ENCODE measurements at regions not wholly inside any gene's neighbourhood (a gene's known extent, or its start where the extent isn't known, plus 50 kb on each side); places are given as distances from the start of the nearest gene placed in this dataset.

DNA sequence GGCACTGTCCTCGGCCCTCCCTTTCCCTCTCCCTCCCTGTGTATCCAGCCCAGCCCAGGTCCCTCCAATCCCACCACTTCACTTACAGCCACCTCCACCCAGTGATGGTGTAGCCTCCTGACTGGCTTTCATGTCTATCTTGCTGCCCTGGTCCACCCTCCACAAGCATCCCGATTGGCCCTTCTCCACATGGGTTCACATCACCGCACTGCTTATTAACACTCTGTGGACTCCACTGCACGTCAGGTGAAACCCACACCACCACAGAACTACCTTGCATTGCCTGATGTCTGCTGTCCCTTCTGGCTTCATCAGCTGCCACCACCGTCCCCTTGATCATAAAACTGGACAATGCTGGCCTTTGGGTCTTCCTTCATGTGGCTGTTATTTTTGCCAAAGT is 220.4 kb upstream of the ARID1B start:
- no peak overlapping the region for H3K27ac ChIP-seq (ENCODE audit: low read length)
- no peak overlapping the region for H3K9ac ChIP-seq (ENCODE audit: low read length)
- no peak overlapping the region for H2AFZ ChIP-seq (ENCODE audit: low read length)
- H3K4me1 ChIP-seq (ENCODE audit: low read length): no peaks in the 10 kb centered on the region
- H3K9me2 ChIP-seq (replicated peaks; ENCODE audit: insufficient read depth, low read length): no peaks in the 10 kb centered on the region
- no peak overlapping the region for H3K4me2 ChIP-seq (ENCODE audit: low read depth, low read length)
- H3K27me3 ChIP-seq (replicated peaks; ENCODE audit: insufficient read depth, low read length): no peaks in the 10 kb centered on the region
- H3K36me3 ChIP-seq (replicated peaks; ENCODE audit: insufficient read depth, low read length): no peaks in the 10 kb centered on the region
- H3K4me3 ChIP-seq (ENCODE audit: low read length): no peak overlapping the region
- DNase-seq: no peak
- H3K9me3 ChIP-seq (replicated peaks; ENCODE audit: insufficient read depth, low read length): no peaks in the 10 kb centered on the region
- no peak for TF ChIP-seq EZH2phosphoT487 (IDR thresholded peaks at IDR 0.05; ENCODE audit: low read length)
- TF ChIP-seq EZH2 (optimal IDR thresholded peaks at IDR 0.05; ENCODE audit: low read depth, low read length): no peak
- TF ChIP-seq, protein P1, sequence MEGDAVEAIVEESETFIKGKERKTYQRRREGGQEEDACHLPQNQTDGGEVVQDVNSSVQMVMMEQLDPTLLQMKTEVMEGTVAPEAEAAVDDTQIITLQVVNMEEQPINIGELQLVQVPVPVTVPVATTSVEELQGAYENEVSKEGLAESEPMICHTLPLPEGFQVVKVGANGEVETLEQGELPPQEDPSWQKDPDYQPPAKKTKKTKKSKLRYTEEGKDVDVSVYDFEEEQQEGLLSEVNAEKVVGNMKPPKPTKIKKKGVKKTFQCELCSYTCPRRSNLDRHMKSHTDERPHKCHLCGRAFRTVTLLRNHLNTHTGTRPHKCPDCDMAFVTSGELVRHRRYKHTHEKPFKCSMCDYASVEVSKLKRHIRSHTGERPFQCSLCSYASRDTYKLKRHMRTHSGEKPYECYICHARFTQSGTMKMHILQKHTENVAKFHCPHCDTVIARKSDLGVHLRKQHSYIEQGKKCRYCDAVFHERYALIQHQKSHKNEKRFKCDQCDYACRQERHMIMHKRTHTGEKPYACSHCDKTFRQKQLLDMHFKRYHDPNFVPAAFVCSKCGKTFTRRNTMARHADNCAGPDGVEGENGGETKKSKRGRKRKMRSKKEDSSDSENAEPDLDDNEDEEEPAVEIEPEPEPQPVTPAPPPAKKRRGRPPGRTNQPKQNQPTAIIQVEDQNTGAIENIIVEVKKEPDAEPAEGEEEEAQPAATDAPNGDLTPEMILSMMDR (IDR thresholded peaks at IDR 0.05; ENCODE audit: low read length): no peak
- H3K79me2 ChIP-seq (ENCODE audit: low read length): no peaks in the 10 kb centered on the region
- H3F3A ChIP-seq (ENCODE audit: insufficient read depth, low read length): no peaks in the 10 kb centered on the region
- no peaks in the 10 kb centered on the region for H4K20me1 ChIP-seq (ENCODE audit: insufficient read depth, low read length)

DNA sequence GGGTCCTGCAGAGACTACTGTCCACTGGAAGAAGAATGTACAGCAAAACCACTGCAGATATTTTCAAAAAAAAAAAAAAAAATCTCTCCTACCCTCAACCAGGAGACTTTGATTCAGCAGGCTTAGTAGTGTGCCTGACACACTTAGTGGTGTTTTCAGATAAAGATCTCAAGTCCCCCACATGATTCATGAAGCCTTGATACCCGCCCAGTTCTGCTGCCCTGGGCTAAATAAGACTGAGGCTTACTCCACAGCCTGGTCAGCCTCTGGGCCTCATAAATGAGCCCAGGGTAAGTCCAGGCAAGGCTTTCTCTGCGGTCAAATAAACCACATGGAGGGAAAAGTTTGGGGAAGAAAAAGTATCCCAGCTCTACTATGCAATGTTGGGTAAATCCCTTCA is 222.1 kb upstream of the ARID1B start:
- H3F3A ChIP-seq (ENCODE audit: insufficient read depth, low read length): no peaks in the 10 kb centered on the region
- H3K4me2 ChIP-seq (ENCODE audit: low read depth, low read length): no peak overlapping the region
- H2AFZ ChIP-seq (ENCODE audit: low read length): no peak overlapping the region
- no peaks in the 10 kb centered on the region for H3K9me3 ChIP-seq (replicated peaks; ENCODE audit: insufficient read depth, low read length)
- TF ChIP-seq EZH2phosphoT487 (IDR thresholded peaks at IDR 0.05; ENCODE audit: low read length): no peak
- no peak for TF ChIP-seq EZH2 (optimal IDR thresholded peaks at IDR 0.05; ENCODE audit: low read depth, low read length)
- TF ChIP-seq, protein P1 (IDR thresholded peaks at IDR 0.05; ENCODE audit: low read length): no peak
- H4K20me1 ChIP-seq (ENCODE audit: insufficient read depth, low read length): no peaks in the 10 kb centered on the region
- no peak overlapping the region for H3K27ac ChIP-seq (ENCODE audit: low read length)
- no peak overlapping the region for H3K4me3 ChIP-seq (ENCODE audit: low read length)
- no peaks in the 10 kb centered on the region for H3K79me2 ChIP-seq (ENCODE audit: low read length)
- no peak for DNase-seq
- no peaks in the 10 kb centered on the region for H3K36me3 ChIP-seq (replicated peaks; ENCODE audit: insufficient read depth, low read length)
- no peaks in the 10 kb centered on the region for H3K9me2 ChIP-seq (replicated peaks; ENCODE audit: insufficient read depth, low read length)
- no peak overlapping the region for H3K9ac ChIP-seq (ENCODE audit: low read length)
- H3K27me3 ChIP-seq (replicated peaks; ENCODE audit: insufficient read depth, low read length): no peaks in the 10 kb centered on the region
- H3K4me1 ChIP-seq (ENCODE audit: low read length): no peaks in the 10 kb centered on the region

DNA sequence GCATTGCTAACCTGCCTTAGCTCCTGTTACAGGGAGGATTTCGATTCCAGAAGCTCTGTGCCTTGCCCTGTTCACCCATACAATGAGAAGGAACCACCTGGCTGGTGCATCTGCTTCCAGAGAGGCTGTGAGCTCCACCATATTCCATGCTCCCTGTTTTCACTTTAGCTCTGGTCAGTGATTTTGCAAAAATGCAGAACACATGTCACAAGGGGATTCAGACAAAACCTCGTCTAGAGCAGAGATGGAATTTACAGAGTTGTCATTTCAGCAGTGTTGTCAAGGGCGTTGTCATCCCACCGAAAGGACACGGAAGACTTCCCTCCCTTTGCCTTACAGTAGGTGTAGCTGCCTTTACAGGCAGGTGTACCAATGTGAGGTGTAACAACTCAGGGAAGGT is 223.0 kb upstream of the ARID1B start:
- H3K36me3 ChIP-seq (replicated peaks; ENCODE audit: insufficient read depth, low read length): no peaks in the 10 kb centered on the region
- no peaks in the 10 kb centered on the region for H3K27me3 ChIP-seq (replicated peaks; ENCODE audit: insufficient read depth, low read length)
- DNase-seq: no peak
- no peak overlapping the region for H3K4me2 ChIP-seq (ENCODE audit: low read depth, low read length)
- no peak for TF ChIP-seq EZH2 (optimal IDR thresholded peaks at IDR 0.05; ENCODE audit: low read depth, low read length)
- TF ChIP-seq, protein P1 (IDR thresholded peaks at IDR 0.05; ENCODE audit: low read length): no peak
- TF ChIP-seq EZH2phosphoT487 (IDR thresholded peaks at IDR 0.05; ENCODE audit: low read length): no peak
- H3F3A ChIP-seq (ENCODE audit: insufficient read depth, low read length): no peaks in the 10 kb centered on the region
- H2AFZ ChIP-seq (ENCODE audit: low read length): no peak overlapping the region
- H4K20me1 ChIP-seq (ENCODE audit: insufficient read depth, low read length): no peaks in the 10 kb centered on the region
- no peaks in the 10 kb centered on the region for H3K4me1 ChIP-seq (ENCODE audit: low read length)
- H3K4me3 ChIP-seq (ENCODE audit: low read length): no peak overlapping the region
- H3K79me2 ChIP-seq (ENCODE audit: low read length): no peaks in the 10 kb centered on the region
- H3K9ac ChIP-seq (ENCODE audit: low read length): no peak overlapping the region
- no peaks in the 10 kb centered on the region for H3K9me3 ChIP-seq (replicated peaks; ENCODE audit: insufficient read depth, low read length)
- no peak overlapping the region for H3K27ac ChIP-seq (ENCODE audit: low read length)
- no peaks in the 10 kb centered on the region for H3K9me2 ChIP-seq (replicated peaks; ENCODE audit: insufficient read depth, low read length)
